A673 (cell line): ENCODE measurements at regions not wholly inside any gene's neighbourhood (a gene's known extent, or its start where the extent isn't known, plus 50 kb on each side); places are given as distances from the start of the nearest gene placed in this dataset.
A peak's percentile ranks its signal among the peaks of the same experiment; 100 is the strongest.

Experiments used
- BruUV-seq: library from RNA; stranded (reverse); fragments of 400-500 nt; replicated peaks from 2 replicates; lab custom pipeline; 2021; lab: Mats Ljungman, UMichigan
- CTCF ChIA-PET: fragments of 300-600 bp; sonication (Branson Sonifier 250); formaldehyde crosslinking; loops from one replicate; lab custom pipeline; 2022; ENCODE audit warnings: antibody characterized with exemption; lab: Charles Lee
- POLR2A ChIA-PET: fragments of 300-600 bp; sonication (Branson Sonifier 250); formaldehyde crosslinking; loops from one replicate; lab custom pipeline; 2022; ENCODE audit warnings: antibody characterized with exemption; ENCODE audit not compliant: low non-redundant PET; lab: Charles Lee
- DNase-seq: peaks from one replicate; pipeline ENCODE4 v3.0.0-alpha.2; 2015; ENCODE audit warnings: low spot score
- H3K27ac ChIP-seq: fragments of 200-600 bp; sonication (generic); 2 replicates; pipeline ENCODE4 v1.5.1; 2016; ENCODE audit warnings: mixed run types, low read depth, mild to moderate bottlenecking, mixed read lengths, antibody characterized with exemption, low read length; ENCODE audit not compliant: poor library complexity, severe bottlenecking
- H3K27me3 ChIP-seq: fragments of 200-600 bp; sonication (generic); replicated peaks from 2 replicates; pipeline ENCODE4 v1.6.1; 2017; ENCODE audit warnings: mixed run types, low read depth, mild to moderate bottlenecking, mixed read lengths, antibody characterized with exemption, low read length; ENCODE audit not compliant: insufficient read depth, poor library complexity
- H3K36me3 ChIP-seq: fragments of 200-600 bp; sonication (generic); 2 replicates; pipeline ENCODE4 v1.6.1; 2016; ENCODE audit warnings: mixed run types, mild to moderate bottlenecking, mixed read lengths, antibody characterized with exemption, low read length; ENCODE audit not compliant: insufficient read depth, poor library complexity, severe bottlenecking
- H3K4me1 ChIP-seq: fragments of 200-600 bp; sonication (generic); 2 replicates; pipeline ENCODE4 v1.6.1; 2017; ENCODE audit warnings: mixed run types, mild to moderate bottlenecking, mixed read lengths, antibody characterized with exemption, low read length; ENCODE audit not compliant: insufficient read depth, poor library complexity, severe bottlenecking
- H3K4me3 ChIP-seq: fragments of 200-600 bp; sonication (generic); 2 replicates; pipeline ENCODE4 v1.5.1; 2016; ENCODE audit warnings: low read depth, mixed run types, mild to moderate bottlenecking, mixed read lengths, low read length; ENCODE audit not compliant: poor library complexity, severe bottlenecking
- H3K9me3 ChIP-seq: fragments of 200-600 bp; sonication (generic); 2 replicates; pipeline ENCODE4 v1.6.1; 2016; ENCODE audit warnings: mixed run types, low read depth, mild to moderate bottlenecking, mixed read lengths, antibody characterized with exemption, low read length; ENCODE audit not compliant: poor library complexity, severe bottlenecking
- EZH2 ChIP-seq: fragments of 200-600 bp; sonication (generic); IDR thresholded peaks from 2 replicates; pipeline ENCODE4 v1.6.1; 2017; ENCODE audit warnings: borderline replicate concordance, low read depth, mild to moderate bottlenecking, mixed read lengths, antibody characterized with exemption, low read length; ENCODE audit not compliant: poor library complexity, severe bottlenecking
- intact Hi-C: fragments of 100-400 bp; cut with micrococcal nuclease; formaldehyde crosslinking; loops from one replicate; pipeline ENCODE4 v1.10.0; 2022; ENCODE audit not compliant: unreplicated experiment
- TF ChIP-seq, protein P1 (sequence below): fragments of 300-800, 200-600 bp; sonication (generic); conservative IDR thresholded peaks from 2 replicates; pipeline ENCODE4 v1.5.1; 2017; ENCODE audit warnings: low read depth, mild to moderate bottlenecking, antibody characterized with exemption, low read length, moderate library complexity, mixed read lengths

DNA sequence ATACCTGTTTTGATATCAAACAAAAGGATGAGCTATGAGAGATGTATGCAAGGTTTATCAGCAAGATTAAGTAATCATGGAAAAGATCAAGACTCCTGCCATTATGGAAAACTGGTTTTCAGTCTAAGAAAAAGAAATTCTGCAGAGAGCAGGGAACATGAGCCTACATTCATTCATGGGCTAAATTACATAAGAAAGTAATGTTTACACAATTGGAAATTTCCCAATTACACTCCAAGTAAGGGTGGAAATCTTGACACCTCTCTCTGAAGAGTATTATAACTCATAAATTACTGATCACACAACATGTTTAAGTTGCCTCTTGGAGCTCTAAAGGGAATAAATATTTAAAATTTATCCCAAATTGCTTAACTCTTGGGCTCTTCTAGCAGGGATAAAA, 206.2 kb downstream of the SLC6A15 start:
- BruUV-seq = no TSS peak
- Histone ChIP-seq H3K27me3 (no peaks in the 10 kb centered on the region), H3K4me1 (no peaks in the 10 kb centered on the region), H3K27ac (no peak overlapping the region), H3K36me3 (no peaks in the 10 kb centered on the region), H3K9me3 (no peaks in the 10 kb centered on the region), H3K4me3 (no peak overlapping the region)
- intact Hi-C loops = no loop called here
- TF ChIP-seq, protein P1, sequence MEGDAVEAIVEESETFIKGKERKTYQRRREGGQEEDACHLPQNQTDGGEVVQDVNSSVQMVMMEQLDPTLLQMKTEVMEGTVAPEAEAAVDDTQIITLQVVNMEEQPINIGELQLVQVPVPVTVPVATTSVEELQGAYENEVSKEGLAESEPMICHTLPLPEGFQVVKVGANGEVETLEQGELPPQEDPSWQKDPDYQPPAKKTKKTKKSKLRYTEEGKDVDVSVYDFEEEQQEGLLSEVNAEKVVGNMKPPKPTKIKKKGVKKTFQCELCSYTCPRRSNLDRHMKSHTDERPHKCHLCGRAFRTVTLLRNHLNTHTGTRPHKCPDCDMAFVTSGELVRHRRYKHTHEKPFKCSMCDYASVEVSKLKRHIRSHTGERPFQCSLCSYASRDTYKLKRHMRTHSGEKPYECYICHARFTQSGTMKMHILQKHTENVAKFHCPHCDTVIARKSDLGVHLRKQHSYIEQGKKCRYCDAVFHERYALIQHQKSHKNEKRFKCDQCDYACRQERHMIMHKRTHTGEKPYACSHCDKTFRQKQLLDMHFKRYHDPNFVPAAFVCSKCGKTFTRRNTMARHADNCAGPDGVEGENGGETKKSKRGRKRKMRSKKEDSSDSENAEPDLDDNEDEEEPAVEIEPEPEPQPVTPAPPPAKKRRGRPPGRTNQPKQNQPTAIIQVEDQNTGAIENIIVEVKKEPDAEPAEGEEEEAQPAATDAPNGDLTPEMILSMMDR = no peak
- TF ChIP-seq EZH2 = no peak
- CTCF ChIA-PET = no interaction called here
- no peak for DNase-seq
- POLR2A ChIA-PET = no interaction called here

DNA sequence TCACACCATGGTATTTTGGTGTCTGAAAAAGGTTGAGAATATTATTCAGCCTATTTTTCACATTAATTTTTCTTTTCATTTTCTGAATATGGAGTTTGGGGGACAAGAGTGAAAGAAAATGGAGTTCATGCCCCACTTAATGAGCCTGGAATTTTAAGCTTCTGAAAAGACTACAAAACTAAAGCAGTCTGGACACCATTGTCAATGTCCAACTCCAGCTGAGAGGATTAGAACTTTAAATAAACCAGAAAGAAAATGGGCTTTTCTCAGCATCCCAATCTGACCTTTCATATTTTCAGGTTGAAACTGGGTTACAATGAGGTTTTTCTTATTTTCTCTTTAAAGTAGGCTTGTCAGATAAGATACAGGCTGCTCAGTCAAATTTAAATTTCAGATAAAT, 207.7 kb downstream of the SLC6A15 start:
- Histone ChIP-seq H3K27me3 (no peaks in the 10 kb centered on the region), H3K4me3 (no peak overlapping the region), H3K4me1 (no peaks in the 10 kb centered on the region), H3K27ac (no peak overlapping the region), H3K36me3 (no peaks in the 10 kb centered on the region), H3K9me3 (no peaks in the 10 kb centered on the region)
- no peak for TF ChIP-seq EZH2
- TF ChIP-seq, protein P1 = no peak
- ChIA-PET POLR2A (no interaction called here), CTCF (no interaction called here)
- BruUV-seq = no TSS peak
- intact Hi-C loops = no loop called here
- DNase-seq = peak; percentile 27

DNA sequence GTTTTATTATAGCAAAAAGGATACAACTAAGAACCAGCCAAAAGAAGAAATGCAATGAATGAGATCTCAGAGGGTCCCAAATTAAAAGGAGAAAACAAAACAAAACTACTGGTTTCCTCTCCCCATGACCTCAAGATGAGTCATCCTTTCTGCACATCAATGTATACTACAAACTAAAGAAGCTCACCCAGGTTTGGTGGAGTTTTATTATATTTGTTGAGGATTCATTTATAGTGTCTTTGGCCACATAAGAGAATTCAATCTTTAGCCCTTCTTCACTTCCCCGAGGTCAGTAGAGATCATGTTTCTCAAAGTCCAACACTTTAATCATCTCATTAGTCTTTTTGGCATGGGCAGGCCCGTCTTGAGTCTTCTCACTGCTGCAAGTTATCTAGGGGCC, 210.6 kb downstream of the SLC6A15 start:
- Histone ChIP-seq H3K4me1 (no peaks in the 10 kb centered on the region), H3K27me3 (no peaks in the 10 kb centered on the region), H3K9me3 (no peaks in the 10 kb centered on the region), H3K36me3 (no peaks in the 10 kb centered on the region), H3K27ac (no peak overlapping the region), H3K4me3 (no peak overlapping the region)
- ChIA-PET POLR2A (no interaction called here), CTCF (no interaction called here)
- TF ChIP-seq, protein P1 = no peak
- TF ChIP-seq EZH2 = no peak
- intact Hi-C loops = no loop called here
- DNase-seq = peak; percentile 42
- no TSS peak for BruUV-seq
